ENCODE measurements at regions not wholly inside any gene's neighbourhood (a gene's known extent, or its start where the extent isn't known, plus 50 kb on each side); places are given as distances from the start of the nearest gene placed in this dataset.

GRCh38 chr2:150909613-150910012 lies 352.1 kb downstream of the RBM43 start:
- Histone ChIP-seq H4K20me1 (ENCODE audit: insufficient read depth, low read length) (no peaks in the 10 kb centered on the region), H3K9me2 (replicated peaks; ENCODE audit: insufficient read depth, low read length) (no peaks in the 10 kb centered on the region), H3K9ac (ENCODE audit: low read length) (no peak overlapping the region), H3K4me1 (ENCODE audit: low read length) (peaks cover 18% of the 10 kb centered on the region), H3K36me3 (replicated peaks; ENCODE audit: insufficient read depth, low read length) (no peaks in the 10 kb centered on the region), H3K27me3 (replicated peaks; ENCODE audit: insufficient read depth, low read length) (no peaks in the 10 kb centered on the region), H3K9me3 (replicated peaks; ENCODE audit: insufficient read depth, low read length) (no peaks in the 10 kb centered on the region), H3K79me2 (ENCODE audit: low read length) (no peaks in the 10 kb centered on the region), H2AFZ (ENCODE audit: low read length) (no peak overlapping the region), H3K4me2 (ENCODE audit: low read depth, low read length) (0 out of 2 replicates have a peak overlapping the region, but pooled peaks have one; percentile 14), H3K4me3 (ENCODE audit: low read length) (no peak overlapping the region), H3K27ac (ENCODE audit: low read length) (peak overlapping the region; percentile 49; the same call in 1 of the 2 replicates), H3F3A (ENCODE audit: insufficient read depth, low read length) (no peaks in the 10 kb centered on the region)
- TF ChIP-seq, protein P1, sequence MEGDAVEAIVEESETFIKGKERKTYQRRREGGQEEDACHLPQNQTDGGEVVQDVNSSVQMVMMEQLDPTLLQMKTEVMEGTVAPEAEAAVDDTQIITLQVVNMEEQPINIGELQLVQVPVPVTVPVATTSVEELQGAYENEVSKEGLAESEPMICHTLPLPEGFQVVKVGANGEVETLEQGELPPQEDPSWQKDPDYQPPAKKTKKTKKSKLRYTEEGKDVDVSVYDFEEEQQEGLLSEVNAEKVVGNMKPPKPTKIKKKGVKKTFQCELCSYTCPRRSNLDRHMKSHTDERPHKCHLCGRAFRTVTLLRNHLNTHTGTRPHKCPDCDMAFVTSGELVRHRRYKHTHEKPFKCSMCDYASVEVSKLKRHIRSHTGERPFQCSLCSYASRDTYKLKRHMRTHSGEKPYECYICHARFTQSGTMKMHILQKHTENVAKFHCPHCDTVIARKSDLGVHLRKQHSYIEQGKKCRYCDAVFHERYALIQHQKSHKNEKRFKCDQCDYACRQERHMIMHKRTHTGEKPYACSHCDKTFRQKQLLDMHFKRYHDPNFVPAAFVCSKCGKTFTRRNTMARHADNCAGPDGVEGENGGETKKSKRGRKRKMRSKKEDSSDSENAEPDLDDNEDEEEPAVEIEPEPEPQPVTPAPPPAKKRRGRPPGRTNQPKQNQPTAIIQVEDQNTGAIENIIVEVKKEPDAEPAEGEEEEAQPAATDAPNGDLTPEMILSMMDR (IDR thresholded peaks at IDR 0.05; ENCODE audit: low read length) = peak; percentile 37
- TF ChIP-seq EZH2 (optimal IDR thresholded peaks at IDR 0.05; ENCODE audit: low read depth, low read length) = no peak
- no peak for TF ChIP-seq EZH2phosphoT487 (IDR thresholded peaks at IDR 0.05; ENCODE audit: low read length)
- DNase-seq = peak; percentile 28

- Histone ChIP-seq H3K9me2 (replicated peaks; ENCODE audit: insufficient read depth, low read length) (no peaks in the 10 kb centered on the region), H3K79me2 (ENCODE audit: low read length) (no peaks in the 10 kb centered on the region), H3K4me2 (ENCODE audit: low read depth, low read length) (peak overlapping the region; percentile 14; the same call in 1 of the 2 replicates), H2AFZ (ENCODE audit: low read length) (peak overlapping the region; percentile 11; the same call in 1 of the 2 replicates), H3K9ac (ENCODE audit: low read length) (no peak overlapping the region), H3F3A (ENCODE audit: insufficient read depth, low read length) (no peaks in the 10 kb centered on the region), H3K4me3 (ENCODE audit: low read length) (no peak overlapping the region), H3K9me3 (replicated peaks; ENCODE audit: insufficient read depth, low read length) (no peaks in the 10 kb centered on the region), H3K4me1 (ENCODE audit: low read length) (peaks cover 18% of the 10 kb centered on the region), H3K27me3 (replicated peaks; ENCODE audit: insufficient read depth, low read length) (no peaks in the 10 kb centered on the region), H3K36me3 (replicated peaks; ENCODE audit: insufficient read depth, low read length) (no peaks in the 10 kb centered on the region), H3K27ac (ENCODE audit: low read length) (peak overlapping the region; percentile 49; the same call in 1 of the 2 replicates), H4K20me1 (ENCODE audit: insufficient read depth, low read length) (no peaks in the 10 kb centered on the region)
- TF ChIP-seq EZH2phosphoT487 (IDR thresholded peaks at IDR 0.05; ENCODE audit: low read length) (no peak), EZH2 (optimal IDR thresholded peaks at IDR 0.05; ENCODE audit: low read depth, low read length) (no peak)
- TF ChIP-seq, protein P1 (IDR thresholded peaks at IDR 0.05; ENCODE audit: low read length) = no peak
- peak; percentile 52 for DNase-seq
Measured at GRCh38 chr2:150909090-150909489, 352.6 kb downstream of the RBM43 start.

- Histone ChIP-seq H3K4me1 (ENCODE audit: low read length) (peaks cover 18% of the 10 kb centered on the region), H2AFZ (ENCODE audit: low read length) (no peak overlapping the region), H3F3A (ENCODE audit: insufficient read depth, low read length) (no peaks in the 10 kb centered on the region), H3K4me3 (ENCODE audit: low read length) (no peak overlapping the region), H3K27me3 (replicated peaks; ENCODE audit: insufficient read depth, low read length) (no peaks in the 10 kb centered on the region), H3K4me2 (ENCODE audit: low read depth, low read length) (no peak overlapping the region), H3K27ac (ENCODE audit: low read length) (no peak overlapping the region), H3K9ac (ENCODE audit: low read length) (no peak overlapping the region), H3K36me3 (replicated peaks; ENCODE audit: insufficient read depth, low read length) (no peaks in the 10 kb centered on the region), H3K79me2 (ENCODE audit: low read length) (no peaks in the 10 kb centered on the region), H3K9me3 (replicated peaks; ENCODE audit: insufficient read depth, low read length) (no peaks in the 10 kb centered on the region), H3K9me2 (replicated peaks; ENCODE audit: insufficient read depth, low read length) (no peaks in the 10 kb centered on the region), H4K20me1 (ENCODE audit: insufficient read depth, low read length) (no peaks in the 10 kb centered on the region)
- no peak for DNase-seq
- TF ChIP-seq EZH2phosphoT487 (IDR thresholded peaks at IDR 0.05; ENCODE audit: low read length) = no peak
- no peak for TF ChIP-seq EZH2 (optimal IDR thresholded peaks at IDR 0.05; ENCODE audit: low read depth, low read length)
- TF ChIP-seq, protein P1 (IDR thresholded peaks at IDR 0.05; ENCODE audit: low read length) = no peak
Measured at GRCh38 chr2:150907466-150907865, 354.2 kb downstream of the RBM43 start.
